Fibroblast of lung (primary cell): ENCODE measurements at regions not wholly inside any gene's neighbourhood (a gene's known extent, or its start where the extent isn't known, plus 50 kb on each side); places are given as distances from the start of the nearest gene placed in this dataset.

Experiments used
- CTCF ChIP-seq, 2 donors: IDR thresholded peaks in 1 of 2; conservative IDR thresholded peaks in 1 of 2; 1 replicate in 1 of 2; 2 replicates in 1 of 2; pipeline ENCODE4 v1.5.1; 2011 to 2012; ENCODE audit warnings: low read length in 2 of 2, control low read depth in 1 of 2, inconsistent platforms in 1 of 2, low read depth in 1 of 2, mild to moderate bottlenecking in 1 of 2
- EZH2 ChIP-seq: IDR thresholded peaks from 2 replicates; pipeline ENCODE4 v1.5.1; 2012; ENCODE audit warnings: low read length, control low read depth, mild to moderate bottlenecking; ENCODE audit errors: missing control alignments

- TF ChIP-seq CTCF (conservative IDR thresholded peaks at IDR 0.05 in 1 of 2, IDR thresholded peaks at IDR 0.05 in 1 of 2; ENCODE audit: low read depth in 1 of 2, low read length in 2 of 2): no peak
- no peak for TF ChIP-seq EZH2
Measured at GRCh38 chrX:122245175-122245574, 938.9 kb upstream of the GRIA3 start.
